Osteoblast (primary cell): ENCODE measurements at regions not wholly inside any gene's neighbourhood (a gene's known extent, or its start where the extent isn't known, plus 50 kb on each side); places are given as distances from the start of the nearest gene placed in this dataset.

Source experiments
- DNase-seq: peaks from one replicate; pipeline ENCODE4 v3.0.0; 2011; ENCODE audit warnings: low spot score, mixed read lengths; ENCODE audit not compliant: insufficient read length; ENCODE audit errors: missing footprints
- H2AFZ ChIP-seq: 2 replicates; pipeline ENCODE4 v1.6.0; 2011; ENCODE audit warnings: mild to moderate bottlenecking, low read length
- H3K27ac ChIP-seq: 2 replicates; pipeline ENCODE4 v1.5.1; 2011; ENCODE audit warnings: mild to moderate bottlenecking, low read depth, low read length, moderate library complexity
- H3K27me3 ChIP-seq: 2 replicates; pipeline ENCODE4 v1.6.0; 2012; ENCODE audit warnings: mild to moderate bottlenecking, control low read depth, inconsistent platforms, low read length, moderate library complexity; ENCODE audit not compliant: insufficient read depth
- H3K36me3 ChIP-seq: 2 replicates; pipeline ENCODE4 v1.5.1; 2011; ENCODE audit warnings: mild to moderate bottlenecking, low read length, control low read depth, moderate library complexity; ENCODE audit not compliant: insufficient read depth
- H3K4me1 ChIP-seq: 2 replicates; pipeline ENCODE4 v1.5.1; 2011; ENCODE audit warnings: mild to moderate bottlenecking, low read length, control low read depth, moderate library complexity; ENCODE audit not compliant: insufficient read depth
- H3K4me2 ChIP-seq: 2 replicates; pipeline ENCODE4 v1.6.0; 2011; ENCODE audit warnings: mild to moderate bottlenecking, low read length; ENCODE audit not compliant: insufficient read depth
- H3K4me3 ChIP-seq: fragments of 200-600 bp; sonication (generic); 3 replicates; pipeline ENCODE4 v1.5.1; 2012; ENCODE audit warnings: mild to moderate bottlenecking, low read length, inconsistent platforms; ENCODE audit not compliant: insufficient read depth
- H3K79me2 ChIP-seq: 2 replicates; pipeline ENCODE4 v1.6.0; 2012; ENCODE audit warnings: mild to moderate bottlenecking, low read length, control low read depth, inconsistent platforms; ENCODE audit not compliant: insufficient read depth
- H3K9me3 ChIP-seq: 2 replicates; pipeline ENCODE4 v1.5.1; 2011; ENCODE audit warnings: low read depth, low read length, control low read depth
- H4K20me1 ChIP-seq: 2 replicates; pipeline ENCODE4 v1.6.0; 2012; ENCODE audit warnings: mild to moderate bottlenecking, low read length, control low read depth; ENCODE audit not compliant: insufficient read depth
- TF ChIP-seq, protein P1 (sequence below): IDR thresholded peaks from 2 replicates; pipeline ENCODE4 v1.5.1; 2011; ENCODE audit warnings: mild to moderate bottlenecking, low read depth, low read length, moderate library complexity; ENCODE audit errors: extremely low read depth

DNA sequence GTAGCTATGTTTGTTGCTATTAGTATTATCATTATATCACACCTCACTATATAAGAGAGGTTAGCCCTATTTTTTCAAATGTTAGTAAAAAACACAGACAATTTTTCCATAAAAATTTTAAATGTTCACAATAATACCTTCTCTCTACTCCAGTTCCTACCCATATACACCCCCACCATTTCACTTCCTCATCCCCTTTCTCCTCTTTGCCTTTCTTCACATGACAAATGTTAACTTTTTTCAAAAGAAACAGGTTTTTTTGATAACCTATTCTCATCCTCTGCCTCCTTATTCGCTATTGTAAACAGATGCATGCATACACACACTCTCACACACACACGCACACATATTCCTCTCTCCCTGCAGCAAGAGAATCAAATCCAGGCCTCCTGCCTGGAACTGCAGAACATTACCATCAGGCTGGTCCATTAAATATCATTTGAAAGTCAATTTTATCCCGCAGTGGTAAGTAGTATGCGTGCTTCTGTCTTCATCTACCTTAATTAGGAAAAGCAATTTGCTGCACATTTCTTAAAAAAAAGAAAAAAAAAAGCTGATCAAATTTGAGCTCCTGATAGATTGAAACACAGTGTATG lies 55.5 kb downstream of the MID1IP1 start:
- Histone ChIP-seq H3K27ac (no peak overlapping the region), H3K9me3 (no peaks in the 10 kb centered on the region), H3K27me3 (peaks cover 3% of the 10 kb centered on the region), H4K20me1 (no peaks in the 10 kb centered on the region), H3K36me3 (no peaks in the 10 kb centered on the region), H2AFZ (no peak overlapping the region), H3K4me1 (no peaks in the 10 kb centered on the region), H3K4me2 (no peak overlapping the region), H3K79me2 (no peaks in the 10 kb centered on the region), H3K4me3 (no peak overlapping the region)
- DNase-seq: no peak
- TF ChIP-seq, protein P1, sequence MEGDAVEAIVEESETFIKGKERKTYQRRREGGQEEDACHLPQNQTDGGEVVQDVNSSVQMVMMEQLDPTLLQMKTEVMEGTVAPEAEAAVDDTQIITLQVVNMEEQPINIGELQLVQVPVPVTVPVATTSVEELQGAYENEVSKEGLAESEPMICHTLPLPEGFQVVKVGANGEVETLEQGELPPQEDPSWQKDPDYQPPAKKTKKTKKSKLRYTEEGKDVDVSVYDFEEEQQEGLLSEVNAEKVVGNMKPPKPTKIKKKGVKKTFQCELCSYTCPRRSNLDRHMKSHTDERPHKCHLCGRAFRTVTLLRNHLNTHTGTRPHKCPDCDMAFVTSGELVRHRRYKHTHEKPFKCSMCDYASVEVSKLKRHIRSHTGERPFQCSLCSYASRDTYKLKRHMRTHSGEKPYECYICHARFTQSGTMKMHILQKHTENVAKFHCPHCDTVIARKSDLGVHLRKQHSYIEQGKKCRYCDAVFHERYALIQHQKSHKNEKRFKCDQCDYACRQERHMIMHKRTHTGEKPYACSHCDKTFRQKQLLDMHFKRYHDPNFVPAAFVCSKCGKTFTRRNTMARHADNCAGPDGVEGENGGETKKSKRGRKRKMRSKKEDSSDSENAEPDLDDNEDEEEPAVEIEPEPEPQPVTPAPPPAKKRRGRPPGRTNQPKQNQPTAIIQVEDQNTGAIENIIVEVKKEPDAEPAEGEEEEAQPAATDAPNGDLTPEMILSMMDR: no peak

DNA sequence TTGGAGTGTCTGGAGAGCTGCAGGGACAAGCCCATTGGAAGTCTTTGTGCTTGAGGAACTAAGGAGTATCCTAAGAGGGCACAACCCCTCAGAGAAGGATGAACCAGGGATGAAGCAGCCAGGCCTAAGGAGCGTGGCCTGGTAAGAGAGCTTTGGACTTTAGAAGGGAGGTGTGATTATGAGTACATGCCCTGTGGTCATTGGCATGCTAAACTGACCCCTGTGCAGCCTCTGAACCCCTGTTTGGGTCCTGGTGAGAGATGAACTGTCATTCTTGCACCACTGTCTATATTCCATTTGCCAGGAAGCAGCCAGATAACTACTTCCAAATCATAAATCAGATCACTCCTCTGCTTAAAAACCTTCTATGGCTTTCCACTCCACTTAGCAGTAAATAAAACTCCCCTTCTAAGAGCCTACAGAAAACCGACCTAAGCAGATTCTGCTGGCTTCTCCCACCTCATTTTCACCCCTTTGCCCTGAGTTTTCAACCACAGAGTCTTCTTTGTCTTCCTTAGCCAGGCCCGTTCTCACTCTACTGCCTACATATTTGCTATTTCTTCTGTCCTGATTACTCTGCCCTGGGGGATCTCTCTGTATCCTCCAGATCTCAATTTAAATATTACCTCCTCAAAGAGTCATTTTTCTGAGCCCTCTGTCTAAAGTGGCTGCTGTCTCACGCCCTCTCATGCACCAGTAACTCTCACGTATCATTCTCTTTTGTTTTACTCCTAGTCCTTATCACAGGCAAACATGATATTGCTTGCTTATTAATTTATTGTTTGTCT lies 56.7 kb downstream of the MID1IP1 start:
- H2AFZ ChIP-seq: no peak overlapping the region
- TF ChIP-seq, protein P1: no peak
- H3K4me2 ChIP-seq: no peak overlapping the region
- H4K20me1 ChIP-seq: no peaks in the 10 kb centered on the region
- H3K27me3 ChIP-seq: peaks cover 3% of the 10 kb centered on the region
- no peaks in the 10 kb centered on the region for H3K79me2 ChIP-seq
- H3K4me1 ChIP-seq: no peaks in the 10 kb centered on the region
- H3K9me3 ChIP-seq: no peaks in the 10 kb centered on the region
- H3K27ac ChIP-seq: no peak overlapping the region
- no peak overlapping the region for H3K4me3 ChIP-seq
- no peaks in the 10 kb centered on the region for H3K36me3 ChIP-seq
- DNase-seq: no peak

DNA sequence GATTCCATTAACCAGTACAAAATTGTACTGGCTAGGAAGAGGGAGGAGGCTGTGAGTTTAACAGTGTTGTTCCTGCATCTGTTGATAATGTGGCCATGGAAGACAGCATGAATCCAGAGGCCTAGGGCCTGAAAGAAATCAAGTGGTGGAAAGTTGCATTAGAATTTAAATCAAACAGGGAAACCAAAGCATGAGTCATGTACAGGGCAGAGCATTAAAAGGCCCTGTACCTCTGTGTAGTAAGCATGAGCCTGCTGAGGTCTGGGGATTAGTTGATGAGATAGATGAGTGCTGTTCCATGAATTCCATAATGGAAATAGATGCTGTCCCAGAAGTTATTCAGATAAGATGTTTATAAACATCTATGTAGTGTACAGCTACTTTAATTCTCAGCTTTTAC lies 58.3 kb downstream of the MID1IP1 start:
- Histone ChIP-seq H3K27ac (no peak overlapping the region), H3K36me3 (no peaks in the 10 kb centered on the region), H3K4me3 (no peak overlapping the region), H3K27me3 (peaks cover 8% of the 10 kb centered on the region), H3K79me2 (no peaks in the 10 kb centered on the region), H4K20me1 (no peaks in the 10 kb centered on the region), H3K4me2 (no peak overlapping the region), H2AFZ (no peak overlapping the region), H3K9me3 (no peaks in the 10 kb centered on the region), H3K4me1 (peaks cover 3% of the 10 kb centered on the region)
- DNase-seq: no peak
- TF ChIP-seq, protein P1: no peak
